HepG2 (cell line): ENCODE measurements at regions not wholly inside any gene's neighbourhood (a gene's known extent, or its start where the extent isn't known, plus 50 kb on each side); places are given as distances from the start of the nearest gene placed in this dataset.

Experiments
- ATAC-seq: fragments of 200-7000 bp; cut with Tn5 transposase; 3 replicates; pipeline ENCODE4 v1.9.1; 2020; ENCODE audit warnings: mild to moderate bottlenecking, moderate library complexity
- BruUV-seq: library from RNA; stranded (reverse); fragments of 400-500 nt; replicated peaks from 2 replicates; lab custom pipeline; 2021; lab: Mats Ljungman, UMichigan
- CTCF ChIA-PET: fragments of 300-600 bp; formaldehyde crosslinking; extraction: SDS; loops from one replicate; lab custom pipeline; 2021; ENCODE audit warnings: low total read pairs, inconsistent platforms, low intra/inter-chr PET ratio; lab: Yijun Ruan, JAX
- POLR2A ChIA-PET: fragments of 350-600 bp; sonication (Branson Sonifier 250); formaldehyde crosslinking; loops from one replicate; lab custom pipeline; 2020; ENCODE audit warnings: antibody characterized with exemption, inconsistent platforms; lab: Yijun Ruan, JAX
- DNase-seq: peaks from one replicate; pipeline ENCODE4 v3.0.0-alpha.2; 2015; ENCODE audit warnings: low spot score
- FAIRE-seq: peaks from 3 replicates; lab custom pipeline; 2011; peaks lifted over from hg19 to GRCh38; lab: Jason Lieb, UNC
- H2AFZ ChIP-seq: one replicate; pipeline ENCODE4 v1.6.1; 2011; ENCODE audit warnings: low read length, inconsistent platforms
- H3K27ac ChIP-seq: fragments of 300-600 bp; 3 replicates; pipeline ENCODE4 v1.8.0; 2011; ENCODE audit warnings: mixed run types, mild to moderate bottlenecking, mixed read lengths, low read length, inconsistent platforms; ENCODE audit not compliant: insufficient read depth; ENCODE audit errors: extremely low read length
- H3K27me3 ChIP-seq, 2 experiments: fragments of 200-600 bp in 1 of 2; 2 replicates in 1 of 2; 3 replicates in 1 of 2; pipeline versions ENCODE4 v1.6.0 to v1.8.0; 2011; ENCODE audit warnings: low read length in 2 of 2, mild to moderate bottlenecking in 2 of 2, moderate library complexity in 2 of 2, inconsistent platforms in 1 of 2; ENCODE audit not compliant: insufficient read depth in 2 of 2, control insufficient read depth in 1 of 2
- H3K36me3 ChIP-seq, 2 experiments: fragments of 200-600 bp in 1 of 2; replicated peaks in 1 of 2; 2 replicates in 1 of 2; 3 replicates in 1 of 2; pipeline versions ENCODE4 v1.5.1 to v1.8.0; 2011; ENCODE audit warnings: low read length in 2 of 2, inconsistent platforms in 1 of 2; ENCODE audit not compliant: insufficient read depth in 2 of 2, control insufficient read depth in 1 of 2
- H3K4me1 ChIP-seq: 2 replicates; pipeline ENCODE4 v1.5.1; 2012; ENCODE audit warnings: low read length, inconsistent platforms; ENCODE audit not compliant: insufficient read depth
- H3K4me2 ChIP-seq: 2 replicates; pipeline ENCODE4 v1.6.0; 2011; ENCODE audit warnings: low read depth, low read length, inconsistent platforms
- H3K4me3 ChIP-seq, 3 experiments: fragments of 200-600 bp in 1 of 3; sonication (generic), shearing (Covaris generic) in 1 of 3; replicated peaks in 1 of 3; 2 replicates each; pipeline ENCODE4 v1.5.1; 2011 to 2016; ENCODE audit warnings: low read length in 3 of 3, inconsistent platforms in 2 of 3, low read depth in 2 of 3, mild to moderate bottlenecking in 2 of 3, control low read depth in 1 of 3, mixed read lengths in 1 of 3; ENCODE audit not compliant: insufficient read depth in 1 of 3
- H3K79me2 ChIP-seq: one replicate; pipeline ENCODE4 v1.6.1; 2011; ENCODE audit warnings: low read length, inconsistent platforms; ENCODE audit not compliant: insufficient read depth
- H3K9ac ChIP-seq: 2 replicates; pipeline ENCODE4 v1.6.0; 2011; ENCODE audit warnings: mild to moderate bottlenecking, low read depth, low read length, inconsistent platforms; ENCODE audit not compliant: insufficient read depth
- H3K9me3 ChIP-seq: 2 replicates; pipeline ENCODE4 v1.5.1; 2012; ENCODE audit warnings: mild to moderate bottlenecking, low read length
- H4K20me1 ChIP-seq: 2 replicates; pipeline ENCODE4 v1.6.0; 2011; ENCODE audit warnings: inconsistent platforms, mild to moderate bottlenecking, low read length, moderate library complexity; ENCODE audit not compliant: insufficient read depth
- AKAP8 ChIP-seq: sonication (generic); formaldehyde crosslinking; IDR thresholded peaks from 2 replicates; pipeline ENCODE4 v1.5.1; 2020; ENCODE audit warnings: mild to moderate bottlenecking, missing genetic modification reagents
- CBX5 ChIP-seq: sonication (generic); formaldehyde crosslinking; IDR thresholded peaks from 2 replicates; pipeline ENCODE4 v1.4.0; 2020; ENCODE audit warnings: missing genetic modification reagents, borderline replicate concordance
- CREB1 ChIP-seq, 2 experiments: fragments of 450-650 bp in 1 of 2; IDR thresholded peaks; 2 replicates each; pipeline ENCODE4 v1.6.1; 2016 to 2017; ENCODE audit warnings: control low read depth in 1 of 2, mild to moderate bottlenecking in 1 of 2, missing compliant biosample characterization in 1 of 2, missing genetic modification characterization in 1 of 2
- DMAP1 ChIP-seq: IDR thresholded peaks from 2 replicates; pipeline ENCODE4 v1.6.1; 2016
- KDM5B ChIP-seq: sonication (generic); formaldehyde crosslinking; IDR thresholded peaks from 2 replicates; pipeline ENCODE4 v1.4.0; 2020; ENCODE audit warnings: missing genetic modification reagents, mild to moderate bottlenecking, borderline replicate concordance
- ZNF232 ChIP-seq: sonication (generic); formaldehyde crosslinking; IDR thresholded peaks from 2 replicates; pipeline ENCODE4 v1.4.0; 2020; ENCODE audit warnings: missing genetic modification reagents, borderline replicate concordance
- ZNF44 ChIP-seq: sonication (generic); formaldehyde crosslinking; IDR thresholded peaks from 2 replicates; pipeline ENCODE4 v1.5.1; 2020; ENCODE audit warnings: mild to moderate bottlenecking, missing genetic modification reagents
- WGBS: methylation state at CpG from one replicate; pipeline ENCODE4 v1.1.6; 2017; ENCODE audit warnings: low lambda C conversion rate; 5-methylcytosine and 5-hydroxymethylcytosine counted together
- in situ Hi-C: cut with HindIII; loops from 2 replicates; pipeline ENCODE4 v1.10.0; 2017; ENCODE audit warnings: low pct_unique_long_range_greater_than_20kb; ENCODE audit not compliant: extremely low pct_ligation_motif_present
- intact Hi-C: fragments of 100-400 bp; cut with micrococcal nuclease; formaldehyde crosslinking; loops from one replicate; pipeline ENCODE4 v1.10.0; 2022; ENCODE audit not compliant: unreplicated experiment
- TF ChIP-seq, protein P1 (sequence below): sonication (generic); formaldehyde crosslinking; IDR thresholded peaks from 2 replicates; pipeline ENCODE4 v1.4.0; 2020; ENCODE audit warnings: missing genetic modification reagents, borderline replicate concordance
- TF ChIP-seq, protein P2 (sequence below): sonication (generic); formaldehyde crosslinking; IDR thresholded peaks from 2 replicates; pipeline ENCODE4 v1.8.0; 2022; ENCODE audit warnings: low read depth, missing genetic modification reagents

GRCh38 chr14:30006695-30007094 lies 79.0 kb upstream of the PRKD1 start:
- no peaks in the 10 kb centered on the region for H3K27me3 ChIP-seq
- H3K4me2 ChIP-seq: no peak overlapping the region
- DNase-seq (no peak), FAIRE-seq (no peak), ATAC-seq (no peak)
- CTCF ChIA-PET: no interaction called here
- no peaks in the 10 kb centered on the region for H3K36me3 ChIP-seq
- POLR2A ChIA-PET: no interaction called here
- no peak overlapping the region for H2AFZ ChIP-seq
- H3K9ac ChIP-seq: no peak overlapping the region
- H3K4me3 ChIP-seq: no peak overlapping the region
- no peaks in the 10 kb centered on the region for H4K20me1 ChIP-seq
- in situ Hi-C loops: loop anchor here (5.0 to 10.0 kb wide), 2 partner anchors 452 to 1254 kb away; no protein-coding TSS in a partner anchor
- no peaks in the 10 kb centered on the region for H3K79me2 ChIP-seq
- WGBS: 2% methylated on average over 2 of the region's 2 CpGs
- intact Hi-C loops: no loop called here
- H3K27ac ChIP-seq: no peak overlapping the region
- H3K9me3 ChIP-seq: peaks cover 23% of the 10 kb centered on the region
- BruUV-seq: no TSS peak
- TF ChIP-seq CREB1 (IDR thresholded peaks at IDR 0.05): 0 out of 2 replicates have a peak, but pooled peaks have one; percentile 4
- TF ChIP-seq CREB1 (CRISPR knock-in tag; IDR thresholded peaks at IDR 0.05): no peak
- no peak for TF ChIP-seq AKAP8 (CRISPR knock-in tag)
- TF ChIP-seq, protein P1, sequence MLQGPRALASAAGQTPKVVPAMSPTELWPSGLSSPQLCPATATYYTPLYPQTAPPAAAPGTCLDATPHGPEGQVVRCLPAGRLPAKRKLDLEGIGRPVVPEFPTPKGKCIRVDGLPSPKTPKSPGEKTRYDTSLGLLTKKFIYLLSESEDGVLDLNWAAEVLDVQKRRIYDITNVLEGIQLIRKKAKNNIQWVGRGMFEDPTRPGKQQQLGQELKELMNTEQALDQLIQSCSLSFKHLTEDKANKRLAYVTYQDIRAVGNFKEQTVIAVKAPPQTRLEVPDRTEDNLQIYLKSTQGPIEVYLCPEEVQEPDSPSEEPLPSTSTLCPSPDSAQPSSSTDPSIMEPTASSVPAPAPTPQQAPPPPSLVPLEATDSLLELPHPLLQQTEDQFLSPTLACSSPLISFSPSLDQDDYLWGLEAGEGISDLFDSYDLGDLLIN (CRISPR knock-in tag): no peak
- TF ChIP-seq, all 625 proteins: peak for 1
- no peaks in the 10 kb centered on the region for H3K4me1 ChIP-seq

DNA sequence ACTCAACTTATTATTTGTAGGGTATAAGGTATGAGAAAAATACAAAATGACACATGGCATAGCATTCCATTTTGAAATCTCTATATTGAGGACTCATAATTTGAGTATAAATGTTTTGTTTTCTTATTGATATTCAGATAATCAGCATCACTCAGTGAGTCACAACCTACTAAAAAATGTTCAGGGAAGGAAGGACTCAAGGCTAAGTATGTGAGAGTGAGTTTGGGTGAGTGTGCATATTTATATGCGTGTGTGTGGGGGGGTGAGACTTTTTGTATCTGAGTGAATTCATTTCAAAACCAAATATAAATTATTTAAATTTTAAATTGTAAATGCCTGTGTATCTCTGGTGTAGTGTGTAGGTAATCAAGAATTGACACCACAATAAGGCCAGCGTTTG lies 87.8 kb upstream of the PRKD1 start:
- peaks cover 82% of the 10 kb centered on the region for H3K9me3 ChIP-seq
- H3K9ac ChIP-seq: no peak overlapping the region
- H3K27ac ChIP-seq: no peak overlapping the region
- POLR2A ChIA-PET: no interaction called here
- H3K27me3 ChIP-seq: no peaks in the 10 kb centered on the region
- WGBS: under 1% methylated on average over 2 of the region's 2 CpGs
- FAIRE-seq (no peak), DNase-seq (no peak), ATAC-seq (no peak)
- TF ChIP-seq CBX5 (CRISPR knock-in tag) (no peak), ZNF44 (CRISPR knock-in tag) (no peak), DMAP1 (CRISPR knock-in tag) (no peak), ZNF232 (CRISPR knock-in tag) (no peak), KDM5B (CRISPR knock-in tag) (no peak)
- TF ChIP-seq, protein P2, sequence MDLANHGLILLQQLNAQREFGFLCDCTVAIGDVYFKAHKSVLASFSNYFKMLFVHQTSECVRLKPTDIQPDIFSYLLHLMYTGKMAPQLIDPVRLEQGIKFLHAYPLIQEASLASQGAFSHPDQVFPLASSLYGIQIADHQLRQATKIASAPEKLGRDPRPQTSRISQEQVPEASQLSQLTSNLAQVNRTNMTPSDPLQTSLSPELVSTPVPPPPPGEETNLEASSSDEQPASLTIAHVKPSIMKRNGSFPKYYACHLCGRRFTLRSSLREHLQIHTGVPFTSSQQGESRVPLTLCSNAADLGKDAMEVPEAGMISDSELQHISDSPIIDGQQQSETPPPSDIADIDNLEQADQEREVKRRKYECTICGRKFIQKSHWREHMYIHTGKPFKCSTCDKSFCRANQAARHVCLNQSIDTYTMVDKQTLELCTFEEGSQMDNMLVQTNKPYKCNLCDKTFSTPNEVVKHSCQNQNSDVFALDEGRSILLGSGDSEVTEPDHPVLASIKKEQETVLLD (CRISPR knock-in tag): no peak
- no peaks in the 10 kb centered on the region for H3K4me1 ChIP-seq
- no peak overlapping the region for H2AFZ ChIP-seq
- H3K36me3 ChIP-seq: no peaks in the 10 kb centered on the region
- no peaks in the 10 kb centered on the region for H4K20me1 ChIP-seq
- no peak overlapping the region for H3K4me3 ChIP-seq
- CTCF ChIA-PET: no interaction called here
- in situ Hi-C loops: no loop called here
- BruUV-seq: no TSS peak
- no peaks in the 10 kb centered on the region for H3K79me2 ChIP-seq
- H3K4me2 ChIP-seq: no peak overlapping the region
- intact Hi-C loops: no loop called here
